ENCODE measurements at regions not wholly inside any gene's neighbourhood (a gene's known extent, or its start where the extent isn't known, plus 50 kb on each side); places are given as distances from the start of the nearest gene placed in this dataset.

- TF ChIP-seq CTCF (conservative IDR thresholded peaks at IDR 0.05) (no peak), EZH2 (IDR thresholded peaks at IDR 0.05; ENCODE audit: low read depth) (no peak)
Measured at GRCh38 chr14:58787592-58787991, 149.8 kb downstream of the DACT1 start.
